Trophoblast cell (in vitro differentiated cells and primary cell): ENCODE measurements at regions not wholly inside any gene's neighbourhood (a gene's known extent, or its start where the extent isn't known, plus 50 kb on each side); places are given as distances from the start of the nearest gene placed in this dataset.

Experiments used
- DNase-seq, 2 donors: peaks; one replicate each; pipeline ENCODE4 v3.0.0-alpha.2; 2016
- H2AFZ ChIP-seq: 2 replicates; pipeline ENCODE4 v1.6.1; 2013; ENCODE audit warnings: low read length, moderate library complexity, mild to moderate bottlenecking; ENCODE audit not compliant: insufficient read depth, poor library complexity
- H2AK5ac ChIP-seq: 2 replicates; pipeline ENCODE4 v1.6.1; 2013; ENCODE audit warnings: mild to moderate bottlenecking, low read length
- H2BK120ac ChIP-seq: 2 replicates; pipeline ENCODE4 v1.6.1; 2013; ENCODE audit warnings: low read length, mild to moderate bottlenecking, moderate library complexity; ENCODE audit not compliant: insufficient read depth, poor library complexity
- H2BK12ac ChIP-seq: 2 replicates; pipeline ENCODE4 v1.6.1; 2013; ENCODE audit warnings: mild to moderate bottlenecking, low read length, moderate library complexity
- H2BK5ac ChIP-seq: 2 replicates; pipeline ENCODE4 v1.6.1; 2013; ENCODE audit warnings: low read length, low read depth, moderate library complexity, mild to moderate bottlenecking; ENCODE audit not compliant: poor library complexity
- H3K14ac ChIP-seq: 2 replicates; pipeline ENCODE4 v1.6.1; 2013; ENCODE audit warnings: mild to moderate bottlenecking, low read length
- H3K18ac ChIP-seq: 2 replicates; pipeline ENCODE4 v1.6.1; 2013; ENCODE audit warnings: mild to moderate bottlenecking, low read length
- H3K23ac ChIP-seq: 2 replicates; pipeline ENCODE4 v1.6.1; 2013; ENCODE audit warnings: low read length
- H3K27ac ChIP-seq: 2 replicates; pipeline ENCODE4 v1.5.1; 2013; ENCODE audit warnings: low read depth, mild to moderate bottlenecking, inconsistent platforms, low read length, moderate library complexity
- H3K27me3 ChIP-seq: 2 replicates; pipeline ENCODE4 v1.6.1; 2013; ENCODE audit warnings: inconsistent platforms, mild to moderate bottlenecking, low read length, moderate library complexity; ENCODE audit not compliant: insufficient read depth
- H3K36me3 ChIP-seq, 2 experiments: 1 replicate in 1 of 2; 2 replicates in 1 of 2; pipeline ENCODE4 v1.6.1; 2013; ENCODE audit warnings: low read length in 2 of 2, mild to moderate bottlenecking in 2 of 2, moderate library complexity in 1 of 2; ENCODE audit not compliant: insufficient read depth in 2 of 2, control insufficient read depth in 1 of 2
- H3K4ac ChIP-seq: 2 replicates; pipeline ENCODE4 v1.6.1; 2013; ENCODE audit warnings: low read depth, mild to moderate bottlenecking, low read length, moderate library complexity
- H3K4me1 ChIP-seq, 2 experiments: 1 replicate in 1 of 2; 2 replicates in 1 of 2; pipeline ENCODE4 v1.6.1; 2013; ENCODE audit warnings: low read length in 2 of 2, mild to moderate bottlenecking in 2 of 2, moderate library complexity in 1 of 2; ENCODE audit not compliant: insufficient read depth in 2 of 2, control insufficient read depth in 1 of 2
- H3K4me2 ChIP-seq: 2 replicates; pipeline ENCODE4 v1.6.1; 2013; ENCODE audit warnings: inconsistent platforms, mild to moderate bottlenecking, low read length, moderate library complexity
- H3K4me3 ChIP-seq: 2 replicates; pipeline ENCODE4 v1.5.1; 2013; ENCODE audit warnings: mild to moderate bottlenecking, low read depth, low read length, inconsistent platforms
- H3K79me1 ChIP-seq: one replicate; pipeline ENCODE4 v1.6.1; 2013; ENCODE audit warnings: low read length
- H3K79me2 ChIP-seq: 2 replicates; pipeline ENCODE4 v1.6.1; 2013; ENCODE audit warnings: low read length, mild to moderate bottlenecking; ENCODE audit not compliant: control insufficient read depth, insufficient read depth, poor library complexity
- H3K9ac ChIP-seq: 2 replicates; pipeline ENCODE4 v1.6.1; 2013; ENCODE audit warnings: mild to moderate bottlenecking, low read length
- H3K9me3 ChIP-seq: 2 replicates; pipeline ENCODE4 v1.6.1; 2013; ENCODE audit warnings: low read depth, mild to moderate bottlenecking, control low read depth, inconsistent platforms, low read length; ENCODE audit not compliant: insufficient read depth
- H4K12ac ChIP-seq: 2 replicates; pipeline ENCODE4 v1.6.1; 2013; ENCODE audit warnings: low read depth, mild to moderate bottlenecking, low read length, moderate library complexity
- H4K8ac ChIP-seq: 2 replicates; pipeline ENCODE4 v1.6.1; 2013; ENCODE audit warnings: low read depth, mild to moderate bottlenecking, low read length, moderate library complexity
- H4K91ac ChIP-seq: one replicate; pipeline ENCODE4 v1.6.1; 2013; ENCODE audit warnings: low read depth, mild to moderate bottlenecking, low read length, moderate library complexity
- WGBS: extraction: QIAGEN DNeasy Blood & Tissue Kit; methylation state at CpG from one replicate; pipeline ENCODE4 v1.1.7; 2013; ENCODE audit warnings: missing lambda C conversion rate; ENCODE audit not compliant: insufficient read length, insufficient coverage; ENCODE audit errors: extremely low coverage; 5-methylcytosine and 5-hydroxymethylcytosine counted together

DNA sequence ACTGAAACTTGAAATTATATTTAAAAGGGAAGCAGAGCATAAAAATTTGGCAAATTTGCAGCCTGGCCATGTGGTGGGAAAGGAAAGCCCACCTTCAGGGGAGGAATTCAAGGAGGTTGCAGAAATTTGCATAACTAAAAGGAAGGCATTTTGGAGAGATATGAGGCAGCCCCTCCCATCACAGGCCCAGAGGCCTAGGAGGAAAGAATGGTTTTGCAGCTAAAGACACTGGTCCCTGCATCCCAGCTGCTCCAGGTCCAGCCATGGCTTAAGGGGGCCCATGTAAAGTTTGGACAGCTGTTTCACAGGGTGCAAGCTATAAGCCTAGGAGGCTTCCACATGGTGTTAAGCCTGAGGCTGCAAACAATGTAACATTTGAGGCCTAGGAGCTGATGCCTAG lies 212.5 kb downstream of the NNT start:
- no peak overlapping the region for H4K91ac ChIP-seq
- H2AK5ac ChIP-seq = no peak overlapping the region
- peaks cover 0 to 2% of the 10 kb centered on the region in 2 experiments for H3K36me3 ChIP-seq
- no peak overlapping the region for H3K4ac ChIP-seq
- H3K4me1 ChIP-seq = no peaks in the 10 kb centered on the region
- DNase-seq = no peak
- H2BK120ac ChIP-seq = no peak overlapping the region
- H3K27ac ChIP-seq = no peak overlapping the region
- no peak overlapping the region for H2BK12ac ChIP-seq
- H3K23ac ChIP-seq = no peak overlapping the region
- no peaks in the 10 kb centered on the region for H3K27me3 ChIP-seq
- no peak overlapping the region for H3K9ac ChIP-seq
- H3K18ac ChIP-seq = no peak overlapping the region
- H3K9me3 ChIP-seq = peaks cover 10% of the 10 kb centered on the region
- H3K79me2 ChIP-seq = no peaks in the 10 kb centered on the region
- H4K12ac ChIP-seq = no peak overlapping the region
- no peaks in the 10 kb centered on the region for H3K79me1 ChIP-seq
- no peak overlapping the region for H4K8ac ChIP-seq
- H3K4me3 ChIP-seq = no peak overlapping the region
- H3K4me2 ChIP-seq = no peak overlapping the region
- H2AFZ ChIP-seq = no peak overlapping the region
- H2BK5ac ChIP-seq = no peak overlapping the region
- H3K14ac ChIP-seq = no peak overlapping the region

DNA sequence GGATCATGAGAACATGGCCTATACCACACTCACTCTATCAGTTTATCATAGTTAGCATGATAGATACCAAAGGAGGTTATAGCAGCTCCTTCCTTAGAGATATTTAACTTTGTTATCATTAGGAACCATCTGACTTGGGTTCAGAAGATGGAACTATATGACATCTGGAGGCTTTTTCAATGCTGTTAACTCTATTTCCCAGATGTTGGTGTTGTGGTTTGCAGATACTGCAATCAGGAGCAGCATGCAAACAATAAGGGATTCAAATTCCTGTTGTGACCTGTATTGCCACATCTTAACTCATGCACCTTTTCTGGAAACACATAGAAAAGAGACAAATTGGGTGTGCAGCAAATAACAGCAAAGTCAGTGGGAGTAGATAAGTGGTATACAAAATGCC lies 201.7 kb downstream of the NNT start:
- no peak overlapping the region for H3K27ac ChIP-seq
- no peak overlapping the region for H3K4me2 ChIP-seq
- H4K8ac ChIP-seq = no peak overlapping the region
- H2AFZ ChIP-seq = no peak overlapping the region
- no peak overlapping the region for H2BK5ac ChIP-seq
- DNase-seq = no peak
- no peaks in the 10 kb centered on the region for H3K79me2 ChIP-seq
- H4K12ac ChIP-seq = no peak overlapping the region
- H3K27me3 ChIP-seq = no peaks in the 10 kb centered on the region
- H2BK120ac ChIP-seq = no peak overlapping the region
- H3K36me3 ChIP-seq = no peaks in the 10 kb centered on the region
- no peak overlapping the region for H3K14ac ChIP-seq
- H4K91ac ChIP-seq = no peak overlapping the region
- no peak overlapping the region for H2AK5ac ChIP-seq
- H3K79me1 ChIP-seq = no peaks in the 10 kb centered on the region
- no peak overlapping the region for H3K18ac ChIP-seq
- no peak overlapping the region for H3K4me3 ChIP-seq
- H3K9me3 ChIP-seq = no peaks in the 10 kb centered on the region
- no peak overlapping the region for H2BK12ac ChIP-seq
- H3K4me1 ChIP-seq = no peaks in the 10 kb centered on the region
- H3K9ac ChIP-seq = no peak overlapping the region
- no peak overlapping the region for H3K23ac ChIP-seq
- H3K4ac ChIP-seq = no peak overlapping the region

DNA sequence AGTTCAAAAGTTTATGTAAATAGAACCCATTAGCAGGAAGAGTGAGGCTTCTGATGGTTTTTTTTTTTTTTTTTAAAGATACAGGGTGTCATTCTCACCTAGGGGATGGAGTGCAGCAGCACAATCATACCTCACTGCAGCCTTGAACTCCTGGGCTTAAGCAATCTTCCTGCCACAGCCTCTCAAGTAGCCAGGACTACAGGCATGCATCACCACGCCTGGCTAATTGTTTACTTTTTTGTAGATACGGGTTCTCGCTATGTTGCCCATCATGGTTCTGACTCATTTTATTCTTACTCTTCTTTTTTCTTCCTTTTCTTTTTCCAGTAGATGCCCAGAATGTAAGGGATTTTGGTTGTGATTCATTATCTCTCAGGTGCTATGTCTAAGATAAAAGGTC lies 201.1 kb downstream of the NNT start:
- Histone ChIP-seq H3K14ac (no peak overlapping the region), H3K79me2 (no peaks in the 10 kb centered on the region), H3K4me3 (no peak overlapping the region), H3K36me3 (no peaks in the 10 kb centered on the region), H3K4me1 (no peaks in the 10 kb centered on the region), H3K4ac (no peak overlapping the region), H2AK5ac (no peak overlapping the region), H4K12ac (no peak overlapping the region), H3K9me3 (no peaks in the 10 kb centered on the region), H3K4me2 (no peak overlapping the region), H2BK5ac (no peak overlapping the region), H4K8ac (no peak overlapping the region), H2BK120ac (no peak overlapping the region), H3K79me1 (no peaks in the 10 kb centered on the region), H3K27ac (no peak overlapping the region), H3K27me3 (no peaks in the 10 kb centered on the region), H2AFZ (no peak overlapping the region), H3K9ac (no peak overlapping the region), H2BK12ac (no peak overlapping the region), H3K18ac (no peak overlapping the region), H3K23ac (no peak overlapping the region), H4K91ac (no peak overlapping the region)
- no CpG with 5 or more reads among the region's 3 CpGs for WGBS
- DNase-seq = peak; percentile 21 to 53

DNA sequence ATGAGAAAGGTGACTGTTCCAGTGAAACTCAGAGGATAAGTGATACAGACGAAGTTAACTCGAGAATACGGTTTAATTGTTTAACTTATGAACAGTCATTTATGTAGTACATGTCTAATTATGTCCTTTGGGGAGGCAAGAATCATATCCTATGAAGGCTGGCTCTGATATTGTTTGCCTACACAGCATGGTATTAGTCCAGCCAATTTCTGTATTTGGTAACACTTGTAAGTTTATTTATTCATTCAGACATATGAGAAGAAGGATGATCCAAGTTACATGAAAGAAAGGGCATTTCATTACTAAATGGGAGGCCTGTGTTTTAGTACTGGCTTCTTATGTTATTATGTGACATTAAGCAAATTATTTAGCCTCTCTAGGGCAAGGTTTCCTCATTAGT lies 199.7 kb downstream of the NNT start:
- Histone ChIP-seq H2BK5ac (no peak overlapping the region), H3K27ac (no peak overlapping the region), H3K4ac (no peak overlapping the region), H2AK5ac (no peak overlapping the region), H3K18ac (no peak overlapping the region), H3K79me1 (no peaks in the 10 kb centered on the region), H2BK120ac (no peak overlapping the region), H4K12ac (no peak overlapping the region), H3K9ac (no peak overlapping the region), H3K14ac (no peak overlapping the region), H3K27me3 (no peaks in the 10 kb centered on the region), H3K79me2 (no peaks in the 10 kb centered on the region), H4K91ac (no peak overlapping the region), H3K9me3 (no peaks in the 10 kb centered on the region), H3K36me3 (no peaks in the 10 kb centered on the region), H3K4me3 (no peak overlapping the region), H3K23ac (no peak overlapping the region), H3K4me2 (no peak overlapping the region), H2AFZ (no peak overlapping the region), H4K8ac (no peak overlapping the region), H3K4me1 (no peaks in the 10 kb centered on the region), H2BK12ac (no peak overlapping the region)
- WGBS = no CpG with 5 or more reads among the region's 3 CpGs
- no peak for DNase-seq

DNA sequence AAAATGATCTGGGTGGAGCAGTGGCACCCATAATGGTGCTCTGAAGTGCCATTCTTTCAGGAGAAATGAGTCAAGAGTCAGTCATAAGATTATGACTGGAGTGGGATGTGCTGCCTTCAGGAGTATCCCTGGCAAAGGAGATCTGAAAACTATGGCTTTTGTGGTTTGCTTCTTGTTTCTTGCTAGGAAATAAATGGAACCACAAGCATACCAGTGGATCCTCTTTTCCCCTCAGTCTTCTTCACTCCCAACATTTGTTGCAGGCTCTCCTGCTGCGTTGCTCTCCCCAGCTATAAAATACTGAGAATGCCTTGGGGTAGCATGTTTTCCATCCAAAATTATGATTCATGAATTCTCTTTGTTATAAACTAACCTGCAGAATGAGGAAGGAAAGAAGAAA lies 199.1 kb downstream of the NNT start:
- H3K4me1 ChIP-seq = no peaks in the 10 kb centered on the region
- no peak for DNase-seq
- no peak overlapping the region for H3K4ac ChIP-seq
- H3K23ac ChIP-seq = no peak overlapping the region
- no peak overlapping the region for H4K8ac ChIP-seq
- H3K14ac ChIP-seq = no peak overlapping the region
- no peaks in the 10 kb centered on the region for H3K9me3 ChIP-seq
- H2BK12ac ChIP-seq = no peak overlapping the region
- no peaks in the 10 kb centered on the region for H3K79me1 ChIP-seq
- no peak overlapping the region for H2BK120ac ChIP-seq
- no peak overlapping the region for H3K18ac ChIP-seq
- no CpG with 5 or more reads among the region's 1 CpG for WGBS
- H2AFZ ChIP-seq = no peak overlapping the region
- no peak overlapping the region for H3K4me3 ChIP-seq
- H3K9ac ChIP-seq = no peak overlapping the region
- no peak overlapping the region for H4K12ac ChIP-seq
- H3K36me3 ChIP-seq = no peaks in the 10 kb centered on the region
- H3K27ac ChIP-seq = no peak overlapping the region
- no peak overlapping the region for H3K4me2 ChIP-seq
- H2BK5ac ChIP-seq = no peak overlapping the region
- H4K91ac ChIP-seq = no peak overlapping the region
- H3K27me3 ChIP-seq = no peaks in the 10 kb centered on the region
- H3K79me2 ChIP-seq = no peaks in the 10 kb centered on the region
- H2AK5ac ChIP-seq = no peak overlapping the region
